HEK293 (cell line): ENCODE measurements at regions not wholly inside any gene's neighbourhood (a gene's known extent, or its start where the extent isn't known, plus 50 kb on each side); places are given as distances from the start of the nearest gene placed in this dataset.

Experiments
- CTCF ChIA-PET: fragments of 350-600 bp; formaldehyde crosslinking; extraction: SDS; loops from one replicate; lab custom pipeline; 2021; ENCODE audit warnings: antibody characterized with exemption; lab: Yijun Ruan, JAX
- POLR2A ChIA-PET: fragments of 300-600 bp; formaldehyde crosslinking; extraction: SDS; loops from one replicate; lab custom pipeline; 2020; ENCODE audit warnings: antibody characterized with exemption, inconsistent platforms; lab: Yijun Ruan, JAX
- H3K27ac ChIP-seq: fragments of 200-500 bp; sonication (Bioruptor generic); 2 replicates; pipeline ENCODE4 v1.5.1; 2014; ENCODE audit warnings: low read depth, low read length, control low read depth, inconsistent platforms; ENCODE audit errors: extremely low read depth
- H3K36me3 ChIP-seq, 2 experiments: fragments of 200-500 bp in 1 of 2; sonication (Bioruptor generic) in 1 of 2; 1 replicate in 1 of 2; 2 replicates in 1 of 2; pipeline ENCODE4 v1.5.1; 2014 to 2017; ENCODE audit warnings: inconsistent platforms in 2 of 2, low read length in 2 of 2; ENCODE audit not compliant: control insufficient read depth in 2 of 2, insufficient read depth in 1 of 2
- H3K4me1 ChIP-seq: fragments of 200-500 bp; sonication (Bioruptor generic); 2 replicates; pipeline ENCODE4 v1.5.1; 2014; ENCODE audit warnings: mild to moderate bottlenecking, low read length, inconsistent platforms; ENCODE audit not compliant: control insufficient read depth, insufficient read depth
- H3K4me3 ChIP-seq: 2 replicates; pipeline ENCODE4 v1.5.1; 2011; ENCODE audit warnings: low read depth, mild to moderate bottlenecking, control low read depth, low read length, moderate library complexity
- H3K9me3 ChIP-seq: fragments of 200-500 bp; sonication (Bioruptor generic); 2 replicates; pipeline ENCODE4 v1.5.1; 2014; ENCODE audit warnings: low read depth, low read length, inconsistent platforms; ENCODE audit not compliant: control insufficient read depth, insufficient read depth
- KLF1 ChIP-seq: fragments of 450-650 bp; formaldehyde crosslinking; IDR thresholded peaks from 2 replicates; pipeline ENCODE4 v1.5.1; 2016; ENCODE audit warnings: missing biosample characterization, missing genetic modification characterization
- KLF7 ChIP-seq: fragments of 450-650 bp; formaldehyde crosslinking; IDR thresholded peaks from 2 replicates; pipeline ENCODE4 v1.5.1; 2016; ENCODE audit warnings: missing biosample characterization, missing genetic modification characterization, borderline replicate concordance
- SCRT2 ChIP-seq: fragments of 450-650 bp; formaldehyde crosslinking; IDR thresholded peaks from 2 replicates; pipeline ENCODE4 v1.5.1; 2016; ENCODE audit warnings: missing biosample characterization, missing genetic modification characterization
- ZFHX2 ChIP-seq: fragments of 450-650 bp; formaldehyde crosslinking; conservative IDR thresholded peaks from 2 replicates; pipeline ENCODE4 v1.5.1; 2016; ENCODE audit warnings: missing biosample characterization, missing genetic modification characterization
- ZNF112 ChIP-seq: fragments of 450-650 bp; formaldehyde crosslinking; IDR thresholded peaks from 2 replicates; pipeline ENCODE4 v1.5.0; 2017; ENCODE audit warnings: missing biosample characterization, missing genetic modification characterization
- ZNF114 ChIP-seq: fragments of 450-650 bp; formaldehyde crosslinking; IDR thresholded peaks from 2 replicates; pipeline ENCODE4 v1.5.0; 2017; ENCODE audit warnings: missing biosample characterization, missing genetic modification characterization
- ZNF121 ChIP-seq: fragments of 450-650 bp; formaldehyde crosslinking; IDR thresholded peaks from 2 replicates; pipeline ENCODE4 v1.5.1; 2016; ENCODE audit warnings: missing biosample characterization, missing genetic modification characterization
- ZNF19 ChIP-seq: fragments of 450-650 bp; formaldehyde crosslinking; IDR thresholded peaks from 2 replicates; pipeline ENCODE4; 2016; ENCODE audit warnings: missing biosample characterization, missing genetic modification characterization, low read depth
- ZNF292 ChIP-seq: fragments of 450-650 bp; formaldehyde crosslinking; IDR thresholded peaks from 2 replicates; pipeline ENCODE4 v1.5.1; 2016; ENCODE audit warnings: low read depth, missing biosample characterization, missing genetic modification characterization, borderline replicate concordance
- ZNF302 ChIP-seq: fragments of 450-650 bp; formaldehyde crosslinking; IDR thresholded peaks from 2 replicates; pipeline ENCODE4 v1.5.1; 2016; ENCODE audit warnings: missing biosample characterization, missing genetic modification characterization, low read depth
- ZNF354C ChIP-seq: fragments of 450-650 bp; formaldehyde crosslinking; IDR thresholded peaks from 2 replicates; pipeline ENCODE4 v1.5.1; 2016; ENCODE audit warnings: missing biosample characterization, missing genetic modification characterization, low read depth, borderline replicate concordance
- ZNF37A ChIP-seq: fragments of 450-650 bp; IDR thresholded peaks from 2 replicates; pipeline ENCODE4 v1.5.1; 2018; ENCODE audit warnings: missing biosample characterization, missing genetic modification characterization
- ZNF426 ChIP-seq: fragments of 450-650 bp; formaldehyde crosslinking; IDR thresholded peaks from 2 replicates; pipeline ENCODE4 v1.5.1; 2017; ENCODE audit warnings: missing biosample characterization, missing genetic modification characterization, mild to moderate bottlenecking, inconsistent platforms, moderate library complexity
- ZNF548 ChIP-seq: fragments of 450-650 bp; formaldehyde crosslinking; IDR thresholded peaks from 2 replicates; pipeline ENCODE4 v1.5.1; 2016; ENCODE audit warnings: missing biosample characterization, missing genetic modification characterization
- ZNF791 ChIP-seq: fragments of 450-650 bp; formaldehyde crosslinking; IDR thresholded peaks from 2 replicates; pipeline ENCODE4 v1.5.1; 2016; ENCODE audit warnings: missing biosample characterization, missing genetic modification characterization
- ZSCAN23 ChIP-seq: fragments of 450-650 bp; formaldehyde crosslinking; IDR thresholded peaks from 2 replicates; pipeline ENCODE4 v1.5.1; 2016; ENCODE audit warnings: missing biosample characterization, missing genetic modification characterization
- TF ChIP-seq, protein P1 (sequence below): fragments of 450-650 bp; formaldehyde crosslinking; IDR thresholded peaks from 2 replicates; pipeline ENCODE4 v1.5.1; 2017; ENCODE audit warnings: missing biosample characterization, missing genetic modification characterization
- TF ChIP-seq, protein P2 (sequence below): fragments of 450-650 bp; formaldehyde crosslinking; IDR thresholded peaks from 2 replicates; pipeline ENCODE4 v1.5.1; 2016; ENCODE audit warnings: missing biosample characterization, missing genetic modification characterization
- TF ChIP-seq, protein P3 (sequence below): fragments of 450-650 bp; formaldehyde crosslinking; conservative IDR thresholded peaks from 2 replicates; pipeline ENCODE4 v1.5.1; 2016; ENCODE audit warnings: low read depth, missing biosample characterization, missing genetic modification characterization
- TF ChIP-seq, protein P4 (sequence below): fragments of 450-650 bp; formaldehyde crosslinking; IDR thresholded peaks from 2 replicates; pipeline ENCODE4 v1.5.1; 2016; ENCODE audit warnings: missing biosample characterization, missing genetic modification characterization

DNA sequence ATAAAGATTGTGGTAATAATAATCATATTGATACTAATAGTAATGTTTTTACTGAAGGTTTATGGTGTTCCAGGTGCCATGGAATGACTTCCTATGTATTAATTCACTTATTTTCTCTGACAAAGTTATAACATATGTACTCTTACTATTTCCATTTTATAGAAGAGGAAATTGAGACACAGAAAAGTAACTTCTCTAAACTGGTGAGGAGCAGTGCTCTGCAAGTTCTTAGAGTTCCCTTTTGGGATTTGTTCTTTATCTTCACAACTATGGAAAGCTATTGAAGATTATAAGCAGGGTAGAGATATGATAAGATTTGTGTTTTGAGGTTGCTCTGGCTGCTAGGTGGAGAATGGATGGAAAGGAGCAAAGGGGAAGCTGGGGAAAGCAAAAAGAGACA lies 83.9 kb upstream of the OLFM4 start:
- H3K4me1 ChIP-seq, result no peaks in the 10 kb centered on the region
- H3K4me3 ChIP-seq, result no peak overlapping the region
- TF ChIP-seq ZSCAN23 (tag by site-specific recombination) (no peak), ZNF548 (tag by site-specific recombination) (no peak), ZNF302 (tag by site-specific recombination) (no peak), ZNF37A (tag by site-specific recombination) (no peak), ZNF791 (tag by site-specific recombination) (no peak), SCRT2 (tag by site-specific recombination) (no peak), KLF1 (tag by site-specific recombination) (no peak), ZNF114 (no peak), ZNF19 (no peak), ZNF112 (tag by site-specific recombination) (no peak), ZNF292 (tag by site-specific recombination) (no peak), KLF7 (tag by site-specific recombination) (no peak), ZNF121 (tag by site-specific recombination) (no peak), ZNF354C (tag by site-specific recombination) (no peak), ZNF426 (tag by site-specific recombination) (no peak), ZFHX2 (tag by site-specific recombination) (no peak)
- TF ChIP-seq, protein P1, sequence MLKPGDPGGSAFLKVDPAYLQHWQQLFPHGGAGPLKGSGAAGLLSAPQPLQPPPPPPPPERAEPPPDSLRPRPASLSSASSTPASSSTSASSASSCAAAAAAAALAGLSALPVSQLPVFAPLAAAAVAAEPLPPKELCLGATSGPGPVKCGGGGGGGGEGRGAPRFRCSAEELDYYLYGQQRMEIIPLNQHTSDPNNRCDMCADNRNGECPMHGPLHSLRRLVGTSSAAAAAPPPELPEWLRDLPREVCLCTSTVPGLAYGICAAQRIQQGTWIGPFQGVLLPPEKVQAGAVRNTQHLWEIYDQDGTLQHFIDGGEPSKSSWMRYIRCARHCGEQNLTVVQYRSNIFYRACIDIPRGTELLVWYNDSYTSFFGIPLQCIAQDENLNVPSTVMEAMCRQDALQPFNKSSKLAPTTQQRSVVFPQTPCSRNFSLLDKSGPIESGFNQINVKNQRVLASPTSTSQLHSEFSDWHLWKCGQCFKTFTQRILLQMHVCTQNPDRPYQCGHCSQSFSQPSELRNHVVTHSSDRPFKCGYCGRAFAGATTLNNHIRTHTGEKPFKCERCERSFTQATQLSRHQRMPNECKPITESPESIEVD, result no peak
- TF ChIP-seq, protein P2, sequence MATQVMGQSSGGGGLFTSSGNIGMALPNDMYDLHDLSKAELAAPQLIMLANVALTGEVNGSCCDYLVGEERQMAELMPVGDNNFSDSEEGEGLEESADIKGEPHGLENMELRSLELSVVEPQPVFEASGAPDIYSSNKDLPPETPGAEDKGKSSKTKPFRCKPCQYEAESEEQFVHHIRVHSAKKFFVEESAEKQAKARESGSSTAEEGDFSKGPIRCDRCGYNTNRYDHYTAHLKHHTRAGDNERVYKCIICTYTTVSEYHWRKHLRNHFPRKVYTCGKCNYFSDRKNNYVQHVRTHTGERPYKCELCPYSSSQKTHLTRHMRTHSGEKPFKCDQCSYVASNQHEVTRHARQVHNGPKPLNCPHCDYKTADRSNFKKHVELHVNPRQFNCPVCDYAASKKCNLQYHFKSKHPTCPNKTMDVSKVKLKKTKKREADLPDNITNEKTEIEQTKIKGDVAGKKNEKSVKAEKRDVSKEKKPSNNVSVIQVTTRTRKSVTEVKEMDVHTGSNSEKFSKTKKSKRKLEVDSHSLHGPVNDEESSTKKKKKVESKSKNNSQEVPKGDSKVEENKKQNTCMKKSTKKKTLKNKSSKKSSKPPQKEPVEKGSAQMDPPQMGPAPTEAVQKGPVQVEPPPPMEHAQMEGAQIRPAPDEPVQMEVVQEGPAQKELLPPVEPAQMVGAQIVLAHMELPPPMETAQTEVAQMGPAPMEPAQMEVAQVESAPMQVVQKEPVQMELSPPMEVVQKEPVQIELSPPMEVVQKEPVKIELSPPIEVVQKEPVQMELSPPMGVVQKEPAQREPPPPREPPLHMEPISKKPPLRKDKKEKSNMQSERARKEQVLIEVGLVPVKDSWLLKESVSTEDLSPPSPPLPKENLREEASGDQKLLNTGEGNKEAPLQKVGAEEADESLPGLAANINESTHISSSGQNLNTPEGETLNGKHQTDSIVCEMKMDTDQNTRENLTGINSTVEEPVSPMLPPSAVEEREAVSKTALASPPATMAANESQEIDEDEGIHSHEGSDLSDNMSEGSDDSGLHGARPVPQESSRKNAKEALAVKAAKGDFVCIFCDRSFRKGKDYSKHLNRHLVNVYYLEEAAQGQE (tag by site-specific recombination), result no peak
- TF ChIP-seq, protein P3, sequence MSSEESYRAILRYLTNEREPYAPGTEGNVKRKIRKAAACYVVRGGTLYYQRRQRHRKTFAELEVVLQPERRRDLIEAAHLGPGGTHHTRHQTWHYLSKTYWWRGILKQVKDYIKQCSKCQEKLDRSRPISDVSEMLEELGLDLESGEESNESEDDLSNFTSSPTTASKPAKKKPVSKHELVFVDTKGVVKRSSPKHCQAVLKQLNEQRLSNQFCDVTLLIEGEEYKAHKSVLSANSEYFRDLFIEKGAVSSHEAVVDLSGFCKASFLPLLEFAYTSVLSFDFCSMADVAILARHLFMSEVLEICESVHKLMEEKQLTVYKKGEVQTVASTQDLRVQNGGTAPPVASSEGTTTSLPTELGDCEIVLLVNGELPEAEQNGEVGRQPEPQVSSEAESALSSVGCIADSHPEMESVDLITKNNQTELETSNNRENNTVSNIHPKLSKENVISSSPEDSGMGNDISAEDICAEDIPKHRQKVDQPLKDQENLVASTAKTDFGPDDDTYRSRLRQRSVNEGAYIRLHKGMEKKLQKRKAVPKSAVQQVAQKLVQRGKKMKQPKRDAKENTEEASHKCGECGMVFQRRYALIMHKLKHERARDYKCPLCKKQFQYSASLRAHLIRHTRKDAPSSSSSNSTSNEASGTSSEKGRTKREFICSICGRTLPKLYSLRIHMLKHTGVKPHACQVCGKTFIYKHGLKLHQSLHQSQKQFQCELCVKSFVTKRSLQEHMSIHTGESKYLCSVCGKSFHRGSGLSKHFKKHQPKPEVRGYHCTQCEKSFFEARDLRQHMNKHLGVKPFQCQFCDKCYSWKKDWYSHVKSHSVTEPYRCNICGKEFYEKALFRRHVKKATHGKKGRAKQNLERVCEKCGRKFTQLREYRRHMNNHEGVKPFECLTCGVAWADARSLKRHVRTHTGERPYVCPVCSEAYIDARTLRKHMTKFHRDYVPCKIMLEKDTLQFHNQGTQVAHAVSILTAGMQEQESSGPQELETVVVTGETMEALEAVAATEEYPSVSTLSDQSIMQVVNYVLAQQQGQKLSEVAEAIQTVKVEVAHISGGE (tag by site-specific recombination), result no peak
- TF ChIP-seq, protein P4, sequence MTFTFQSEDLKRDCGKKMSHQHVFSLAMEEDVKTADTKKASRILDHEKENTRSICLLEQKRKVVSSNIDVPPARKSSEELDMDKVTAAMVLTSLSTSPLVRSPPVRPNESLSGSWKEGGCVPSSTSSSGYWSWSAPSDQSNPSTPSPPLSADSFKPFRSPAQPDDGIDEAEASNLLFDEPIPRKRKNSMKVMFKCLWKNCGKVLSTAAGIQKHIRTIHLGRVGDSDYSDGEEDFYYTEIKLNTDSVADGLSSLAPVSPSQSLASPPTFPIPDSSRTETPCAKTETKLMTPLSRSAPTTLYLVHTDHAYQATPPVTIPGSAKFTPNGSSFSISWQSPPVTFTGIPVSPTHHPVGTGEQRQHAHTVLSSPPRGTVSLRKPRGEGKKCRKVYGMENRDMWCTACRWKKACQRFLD (tag by site-specific recombination), result no peak
- TF ChIP-seq, all 188 proteins: peak for 0
- H3K36me3 ChIP-seq, result no peaks in the 10 kb centered on the region
- ChIA-PET CTCF (no interaction called here), POLR2A (no interaction called here)
- H3K9me3 ChIP-seq, result no peaks in the 10 kb centered on the region
- no peak overlapping the region for H3K27ac ChIP-seq
